Sigmoid colon (tissue), 4 donors: ENCODE measurements at regions not wholly inside any gene's neighbourhood (a gene's known extent, or its start where the extent isn't known, plus 50 kb on each side); places are given as distances from the start of the nearest gene placed in this dataset.

Source experiments
- CTCF ChIP-seq, 4 experiments: fragments of 450-650 bp in 3 of 4; fragments of 200-600 bp in 1 of 4; IDR thresholded peaks; one replicate each; pipeline ENCODE4 v1.5.1; 2016 to 2019; ENCODE audit warnings: antibody characterized with exemption in 4 of 4, mild to moderate bottlenecking in 3 of 4, moderate library complexity in 2 of 4
- EP300 ChIP-seq, 4 donors: sonication (generic); formaldehyde crosslinking; IDR thresholded peaks; one replicate each; pipeline ENCODE4 v1.6.1; 2017; ENCODE audit warnings: antibody characterized with exemption in 4 of 4

GRCh38 chr5:66413931-66414330, 182.3 kb upstream of the MAST4 start:
- no peak for TF ChIP-seq CTCF (IDR thresholded peaks at IDR 0.05)
- TF ChIP-seq EP300 (IDR thresholded peaks at IDR 0.05): no peak
